HG02852 (cell line): ENCODE measurements at regions not wholly inside any gene's neighbourhood (a gene's known extent, or its start where the extent isn't known, plus 50 kb on each side); places are given as distances from the start of the nearest gene placed in this dataset.

Experiments used
- ATAC-seq: cut with Tn5 transposase; IDR thresholded peaks from one replicate; pipeline ENCODE4 v1.9.1; 2021; ENCODE audit warnings: mild to moderate bottlenecking, moderate library complexity; ENCODE audit not compliant: unreplicated experiment

GRCh38 chr17:74076446-74076845 lies 127.0 kb upstream of the RPL38 start:
- no peak for ATAC-seq

- no peak for ATAC-seq
These were observed 126.2 kb upstream of the RPL38 start for GRCh38 chr17:74077231-74077630.

- no peak for ATAC-seq
These were observed 125.0 kb upstream of the RPL38 start for GRCh38 chr17:74078363-74078941.

- no peak for ATAC-seq
These were observed 123.8 kb upstream of the RPL38 start for GRCh38 chr17:74079537-74080300.

GRCh38 chr17:74080656-74081582 lies 122.6 kb upstream of the RPL38 start:
- no peak for ATAC-seq

GRCh38 chr17:74082886-74083285 lies 120.6 kb upstream of the RPL38 start:
- ATAC-seq = no peak

GRCh38 chr17:74083321-74083720 lies 120.2 kb upstream of the RPL38 start:
- ATAC-seq = no peak

GRCh38 chr17:74085434-74085833 lies 118.0 kb upstream of the RPL38 start:
- ATAC-seq = no peak

GRCh38 chr17:74087002-74087585 lies 116.4 kb upstream of the RPL38 start:
- no peak for ATAC-seq

GRCh38 chr17:74088285-74088933 lies 115.1 kb upstream of the RPL38 start:
- no peak for ATAC-seq

GRCh38 chr17:74088934-74089329 lies 114.5 kb upstream of the RPL38 start:
- ATAC-seq = no peak

GRCh38 chr17:74089380-74089779 lies 114.1 kb upstream of the RPL38 start:
- no peak for ATAC-seq

GRCh38 chr17:74089869-74090464 lies 113.5 kb upstream of the RPL38 start:
- no peak for ATAC-seq

GRCh38 chr17:74094651-74095050 lies 108.8 kb upstream of the RPL38 start:
- ATAC-seq = no peak

GRCh38 chr17:74096456-74096855 lies 107.0 kb upstream of the RPL38 start:
- ATAC-seq = no peak

- ATAC-seq = no peak
These were observed 105.9 kb upstream of the RPL38 start for GRCh38 chr17:74097450-74098135.

GRCh38 chr17:74098136-74099024 lies 105.1 kb upstream of the RPL38 start:
- no peak for ATAC-seq

- no peak for ATAC-seq
These were observed 103.8 kb upstream of the RPL38 start for GRCh38 chr17:74099442-74100340.
